ENCODE measurements at regions not wholly inside any gene's neighbourhood (a gene's known extent, or its start where the extent isn't known, plus 50 kb on each side); places are given as distances from the start of the nearest gene placed in this dataset.

GRCh38 chr5:22965960-22966359 is 112.8 kb upstream of the CDH12 start:
- TF ChIP-seq ZNF274 (IDR thresholded peaks at IDR 0.05; ENCODE audit: low read depth, low read length): no peak
- TF ChIP-seq YY1 (IDR thresholded peaks at IDR 0.05; ENCODE audit: insufficient read depth, insufficient read length): no peak
- no peak for TF ChIP-seq SUZ12 (IDR thresholded peaks at IDR 0.05; ENCODE audit: extremely low read depth, insufficient read depth, insufficient read length)

All from NT2/D1 (cell line).